ENCODE measurements at regions not wholly inside any gene's neighbourhood (a gene's known extent, or its start where the extent isn't known, plus 50 kb on each side); places are given as distances from the start of the nearest gene placed in this dataset.
A peak's percentile ranks its signal among the peaks of the same experiment; 100 is the strongest.

GRCh38 chr2:192328297-192328696, 133.6 kb upstream of the TMEFF2 start:
- no peak overlapping the region for H2AFZ ChIP-seq (ENCODE audit: low read depth, low read length)
- no peak overlapping the region for H3K27ac ChIP-seq (ENCODE audit: low read length)
- H3K4me2 ChIP-seq (ENCODE audit: low read length) = no peak overlapping the region

GRCh38 chr2:192327576-192327975, 132.8 kb upstream of the TMEFF2 start:
- H3K4me1 ChIP-seq (ENCODE audit: low read length) = peaks cover 27% of the 10 kb centered on the region
- no peaks in the 10 kb centered on the region for H4K20me1 ChIP-seq (ENCODE audit: insufficient read depth, low read length)
- H3K79me2 ChIP-seq (ENCODE audit: low read length) = no peaks in the 10 kb centered on the region
- H3K27ac ChIP-seq (ENCODE audit: low read length) = no peak overlapping the region
- no peak overlapping the region for H3K9ac ChIP-seq (ENCODE audit: low read length)
- TF ChIP-seq, protein P1, sequence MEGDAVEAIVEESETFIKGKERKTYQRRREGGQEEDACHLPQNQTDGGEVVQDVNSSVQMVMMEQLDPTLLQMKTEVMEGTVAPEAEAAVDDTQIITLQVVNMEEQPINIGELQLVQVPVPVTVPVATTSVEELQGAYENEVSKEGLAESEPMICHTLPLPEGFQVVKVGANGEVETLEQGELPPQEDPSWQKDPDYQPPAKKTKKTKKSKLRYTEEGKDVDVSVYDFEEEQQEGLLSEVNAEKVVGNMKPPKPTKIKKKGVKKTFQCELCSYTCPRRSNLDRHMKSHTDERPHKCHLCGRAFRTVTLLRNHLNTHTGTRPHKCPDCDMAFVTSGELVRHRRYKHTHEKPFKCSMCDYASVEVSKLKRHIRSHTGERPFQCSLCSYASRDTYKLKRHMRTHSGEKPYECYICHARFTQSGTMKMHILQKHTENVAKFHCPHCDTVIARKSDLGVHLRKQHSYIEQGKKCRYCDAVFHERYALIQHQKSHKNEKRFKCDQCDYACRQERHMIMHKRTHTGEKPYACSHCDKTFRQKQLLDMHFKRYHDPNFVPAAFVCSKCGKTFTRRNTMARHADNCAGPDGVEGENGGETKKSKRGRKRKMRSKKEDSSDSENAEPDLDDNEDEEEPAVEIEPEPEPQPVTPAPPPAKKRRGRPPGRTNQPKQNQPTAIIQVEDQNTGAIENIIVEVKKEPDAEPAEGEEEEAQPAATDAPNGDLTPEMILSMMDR (IDR thresholded peaks at IDR 0.05; ENCODE audit: low read depth, low read length) = no peak
- TF ChIP-seq EZH2phosphoT487 (IDR thresholded peaks at IDR 0.05; ENCODE audit: low read depth) = no peak
- no peaks in the 10 kb centered on the region for H3K36me3 ChIP-seq (replicated peaks; ENCODE audit: low read depth, low read length)
- H3K9me3 ChIP-seq (ENCODE audit: insufficient read depth, low read length) = no peaks in the 10 kb centered on the region
- H2AFZ ChIP-seq (ENCODE audit: low read depth, low read length) = no peak overlapping the region
- no peak overlapping the region for H3K4me3 ChIP-seq (ENCODE audit: low read length)
- H3K4me2 ChIP-seq (ENCODE audit: low read length) = peak overlapping the region; percentile 43
- no peaks in the 10 kb centered on the region for H3K27me3 ChIP-seq (ENCODE audit: low read depth, low read length)

More at GRCh38 chr2:192328297-192328696, 133.6 kb upstream of the TMEFF2 start:
- Histone ChIP-seq H3K36me3 (replicated peaks; ENCODE audit: low read depth, low read length) (no peaks in the 10 kb centered on the region), H3K27me3 (ENCODE audit: low read depth, low read length) (no peaks in the 10 kb centered on the region), H3K9ac (ENCODE audit: low read length) (no peak overlapping the region), H3K4me1 (ENCODE audit: low read length) (peaks cover 27% of the 10 kb centered on the region), H3K79me2 (ENCODE audit: low read length) (no peaks in the 10 kb centered on the region), H3K9me3 (ENCODE audit: insufficient read depth, low read length) (no peaks in the 10 kb centered on the region), H3K4me3 (ENCODE audit: low read length) (no peak overlapping the region), H4K20me1 (ENCODE audit: insufficient read depth, low read length) (no peaks in the 10 kb centered on the region)
- no peak for TF ChIP-seq EZH2phosphoT487 (IDR thresholded peaks at IDR 0.05; ENCODE audit: low read depth)
- TF ChIP-seq, protein P1 (IDR thresholded peaks at IDR 0.05; ENCODE audit: low read depth, low read length) = no peak

DNA sequence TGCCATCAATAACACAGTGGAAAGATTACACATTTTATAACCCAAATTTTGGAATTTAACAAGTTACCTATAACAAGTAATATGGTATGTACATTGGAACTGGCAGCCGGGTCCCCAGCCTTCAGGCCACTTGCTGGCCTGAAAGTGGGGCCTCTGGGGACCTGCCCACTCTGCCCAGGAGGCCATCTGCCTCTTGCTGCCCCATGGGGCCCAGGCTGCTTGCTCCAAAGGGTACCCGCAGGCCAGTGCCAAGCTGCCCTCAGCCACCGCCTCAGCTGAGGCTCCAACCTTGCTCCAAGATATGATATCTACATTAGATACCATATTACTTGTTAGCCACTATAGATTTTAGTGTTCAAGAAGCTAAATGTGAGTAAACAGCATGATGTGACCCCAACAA, 120.8 kb upstream of the TMEFF2 start:
- H3K4me1 ChIP-seq (ENCODE audit: low read length) = no peaks in the 10 kb centered on the region
- H3K27me3 ChIP-seq (ENCODE audit: low read depth, low read length) = no peaks in the 10 kb centered on the region
- peaks cover 3% of the 10 kb centered on the region; the same call in 1 of the 2 replicates for H3K9me3 ChIP-seq (ENCODE audit: insufficient read depth, low read length)
- H4K20me1 ChIP-seq (ENCODE audit: insufficient read depth, low read length) = no peaks in the 10 kb centered on the region
- no peak for TF ChIP-seq EZH2phosphoT487 (IDR thresholded peaks at IDR 0.05; ENCODE audit: low read depth)
- TF ChIP-seq, protein P1 (IDR thresholded peaks at IDR 0.05; ENCODE audit: low read depth, low read length) = no peak
- no peak overlapping the region for H3K4me3 ChIP-seq (ENCODE audit: low read length)
- H3K79me2 ChIP-seq (ENCODE audit: low read length) = no peaks in the 10 kb centered on the region
- H3K9ac ChIP-seq (ENCODE audit: low read length) = no peak overlapping the region
- H3K36me3 ChIP-seq (replicated peaks; ENCODE audit: low read depth, low read length) = no peaks in the 10 kb centered on the region
- H3K27ac ChIP-seq (ENCODE audit: low read length) = no peak overlapping the region
- H3K4me2 ChIP-seq (ENCODE audit: low read length) = no peak overlapping the region
- no peak overlapping the region for H2AFZ ChIP-seq (ENCODE audit: low read depth, low read length)

DNA sequence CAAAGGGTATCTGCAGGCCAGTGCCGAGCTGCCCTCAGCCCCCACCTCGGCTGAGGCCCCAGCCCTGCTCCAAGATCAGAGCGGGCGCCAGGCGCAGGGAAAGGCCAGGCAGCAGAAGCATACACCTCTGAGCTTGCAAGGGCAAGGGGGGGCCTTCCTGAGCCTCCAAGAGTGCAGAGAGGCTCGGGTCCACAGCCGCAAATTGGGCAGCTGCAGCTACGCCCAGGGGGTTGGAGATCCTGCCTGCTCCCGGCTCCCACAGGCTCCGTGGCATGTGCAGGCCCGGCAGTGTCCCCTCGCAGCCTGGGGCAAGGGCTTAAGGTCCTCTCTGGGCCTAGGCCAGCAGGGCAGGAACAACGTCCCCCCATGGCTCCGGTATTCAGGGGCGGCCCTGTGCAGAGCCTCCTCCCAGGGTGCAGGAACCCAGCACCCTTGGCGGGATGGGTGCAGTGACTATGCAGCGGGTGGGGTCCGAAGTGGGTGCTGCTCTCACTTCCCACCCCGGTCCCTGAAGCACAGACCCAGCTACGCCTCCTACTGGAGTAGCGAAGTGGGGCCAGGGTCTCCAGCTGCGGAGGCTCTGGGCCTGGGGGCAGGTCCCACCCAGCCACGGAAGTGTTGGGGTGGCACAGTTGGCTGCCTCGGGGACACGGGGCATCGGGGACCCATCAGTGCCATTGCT, 120.2 kb upstream of the TMEFF2 start:
- Histone ChIP-seq H3K9ac (ENCODE audit: low read length) (no peak overlapping the region), H3K27ac (ENCODE audit: low read length) (no peak overlapping the region), H3K36me3 (replicated peaks; ENCODE audit: low read depth, low read length) (no peaks in the 10 kb centered on the region), H3K4me1 (ENCODE audit: low read length) (no peaks in the 10 kb centered on the region), H3K27me3 (ENCODE audit: low read depth, low read length) (no peaks in the 10 kb centered on the region), H3K4me3 (ENCODE audit: low read length) (no peak overlapping the region), H3K4me2 (ENCODE audit: low read length) (no peak overlapping the region), H2AFZ (ENCODE audit: low read depth, low read length) (no peak overlapping the region), H3K79me2 (ENCODE audit: low read length) (no peaks in the 10 kb centered on the region), H3K9me3 (ENCODE audit: insufficient read depth, low read length) (peaks cover 3% of the 10 kb centered on the region; the same call in 1 of the 2 replicates), H4K20me1 (ENCODE audit: insufficient read depth, low read length) (no peaks in the 10 kb centered on the region)
- TF ChIP-seq EZH2phosphoT487 (IDR thresholded peaks at IDR 0.05; ENCODE audit: low read depth) = no peak
- TF ChIP-seq, protein P1 (IDR thresholded peaks at IDR 0.05; ENCODE audit: low read depth, low read length) = no peak
